ENCODE measurements at regions not wholly inside any gene's neighbourhood (a gene's known extent, or its start where the extent isn't known, plus 50 kb on each side); places are given as distances from the start of the nearest gene placed in this dataset.

GRCh38 chr17:51548125-51548524, 287.8 kb downstream of the UTP18 start:
- no peak for DNase-seq (ENCODE audit: low read depth)

- DNase-seq (ENCODE audit: low read depth): no peak
Measured at GRCh38 chr17:51555153-51555552, 294.8 kb downstream of the UTP18 start.

GRCh38 chr17:51559778-51560177, 299.4 kb downstream of the UTP18 start:
- no peak for DNase-seq (ENCODE audit: low read depth)

- no peak for DNase-seq (ENCODE audit: low read depth)
Measured at GRCh38 chr17:51560398-51560797, 300.1 kb downstream of the UTP18 start.

- no peak for DNase-seq (ENCODE audit: low read depth)
Measured at GRCh38 chr17:51563961-51564360, 303.6 kb downstream of the UTP18 start.

- no peak for DNase-seq (ENCODE audit: low read depth)
Measured at GRCh38 chr17:51572115-51572514, 311.8 kb downstream of the UTP18 start.

Data from T follicular helper cell (primary cell).